HG03025 (cell line): ENCODE measurements at regions not wholly inside any gene's neighbourhood (a gene's known extent, or its start where the extent isn't known, plus 50 kb on each side); places are given as distances from the start of the nearest gene placed in this dataset.

Experiments used
- ATAC-seq: cut with Tn5 transposase; IDR thresholded peaks from one replicate; pipeline ENCODE4 v1.9.1; 2021; ENCODE audit warnings: mild to moderate bottlenecking, moderate library complexity; ENCODE audit not compliant: unreplicated experiment, low FRiP score

- no peak for ATAC-seq
Measured at GRCh38 chr10:107481224-107481623, 316.7 kb upstream of the SORCS1 start.

- ATAC-seq = no peak
Measured at GRCh38 chr10:107480781-107481180, 316.3 kb upstream of the SORCS1 start.

- no peak for ATAC-seq
Measured at GRCh38 chr10:107477266-107477665, 312.8 kb upstream of the SORCS1 start.

- no peak for ATAC-seq
Measured at GRCh38 chr10:107476408-107476807, 311.9 kb upstream of the SORCS1 start.

- no peak for ATAC-seq
Measured at GRCh38 chr10:107474650-107475049, 310.1 kb upstream of the SORCS1 start.

GRCh38 chr10:107473225-107473624 lies 308.7 kb upstream of the SORCS1 start:
- no peak for ATAC-seq

GRCh38 chr10:107471911-107472310 lies 307.4 kb upstream of the SORCS1 start:
- no peak for ATAC-seq

GRCh38 chr10:107453561-107453960 lies 289.1 kb upstream of the SORCS1 start:
- ATAC-seq = no peak

GRCh38 chr10:107451047-107451446 lies 286.5 kb upstream of the SORCS1 start:
- no peak for ATAC-seq

- ATAC-seq = no peak
Measured at GRCh38 chr10:107450056-107450455, 285.6 kb upstream of the SORCS1 start.

- ATAC-seq = no peak
Measured at GRCh38 chr10:107444443-107444842, 279.9 kb upstream of the SORCS1 start.

GRCh38 chr10:107443813-107444212 lies 279.3 kb upstream of the SORCS1 start:
- ATAC-seq = no peak

- no peak for ATAC-seq
Measured at GRCh38 chr10:107443326-107443725, 278.8 kb upstream of the SORCS1 start.

GRCh38 chr10:107442035-107442505 lies 277.6 kb upstream of the SORCS1 start:
- ATAC-seq = peak; percentile 96

- no peak for ATAC-seq
Measured at GRCh38 chr10:107440741-107441140, 276.2 kb upstream of the SORCS1 start.

GRCh38 chr10:107437921-107438320 lies 273.4 kb upstream of the SORCS1 start:
- ATAC-seq = no peak

- no peak for ATAC-seq
Measured at GRCh38 chr10:107436568-107436967, 272.1 kb upstream of the SORCS1 start.

GRCh38 chr10:107434854-107435253 lies 270.3 kb upstream of the SORCS1 start:
- no peak for ATAC-seq

GRCh38 chr10:107434201-107434600 lies 269.7 kb upstream of the SORCS1 start:
- peak; percentile 47 for ATAC-seq

- no peak for ATAC-seq
Measured at GRCh38 chr10:107433605-107434004, 269.1 kb upstream of the SORCS1 start.

GRCh38 chr10:107430446-107430845 lies 265.9 kb upstream of the SORCS1 start:
- no peak for ATAC-seq

- ATAC-seq = no peak
Measured at GRCh38 chr10:107427016-107427415, 262.5 kb upstream of the SORCS1 start.

GRCh38 chr10:107425931-107426553 lies 261.5 kb upstream of the SORCS1 start:
- ATAC-seq = peak; percentile 67
